ENCODE measurements at regions not wholly inside any gene's neighbourhood (a gene's known extent, or its start where the extent isn't known, plus 50 kb on each side); places are given as distances from the start of the nearest gene placed in this dataset.
"Not testable (repeated sequence)": the region's sequence is repeated elsewhere in the genome, so short reads cannot be mapped to it uniquely, and the experiment has no call there.

DNA sequence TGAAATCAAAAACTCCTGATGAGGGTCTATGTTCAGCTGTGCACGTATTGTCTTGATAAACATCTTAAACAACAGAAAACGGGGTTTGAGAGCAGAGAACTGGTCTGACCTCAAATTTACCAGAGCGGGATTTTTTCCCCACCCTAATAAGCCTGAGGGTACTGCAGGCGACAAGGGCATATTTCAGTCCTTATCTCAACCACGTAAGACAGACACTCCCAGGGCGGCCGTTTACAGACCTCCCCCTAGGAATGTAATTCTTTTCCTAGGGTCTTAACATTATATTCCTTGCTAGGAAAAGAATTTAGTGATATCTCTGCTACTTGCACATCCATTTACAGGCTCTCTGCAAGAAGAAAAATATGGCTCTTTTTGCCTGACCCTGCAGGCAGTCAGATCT, 1546.6 kb downstream of the FAM181B start:
- not testable (repeated sequence) for DNase-seq (ENCODE audit: low read depth)

DNA sequence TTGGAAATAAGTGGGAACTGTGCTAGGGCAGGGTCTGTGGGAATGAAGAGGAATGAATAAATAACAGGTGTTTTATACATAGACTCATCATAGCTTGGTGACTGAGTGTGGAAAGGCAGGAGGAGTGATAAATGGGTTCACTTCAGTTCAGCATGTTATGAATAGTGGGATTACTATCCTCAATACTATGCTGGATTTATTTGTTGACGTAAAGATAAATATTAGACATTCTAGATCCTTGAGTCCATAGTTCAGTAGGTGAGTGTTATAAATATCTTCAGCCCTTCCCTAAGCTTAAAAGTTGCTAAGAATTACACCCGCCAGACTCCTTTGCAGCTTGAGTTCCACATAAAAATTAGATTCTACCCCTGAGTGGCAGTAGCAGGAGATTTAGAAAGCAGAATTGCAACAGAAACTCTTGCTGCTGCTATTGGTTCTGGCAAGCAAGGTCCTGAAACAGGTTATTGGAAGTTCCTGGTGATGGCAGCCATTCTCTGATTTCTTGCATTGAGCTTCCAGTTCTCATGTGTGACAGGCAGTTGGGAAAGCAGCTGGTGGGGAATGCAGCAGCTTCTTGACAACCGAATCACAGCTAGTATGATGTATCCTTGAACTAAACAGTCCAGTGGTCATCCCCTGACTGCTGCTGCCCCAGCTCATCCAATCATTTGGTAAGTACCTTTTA, 1558.9 kb downstream of the FAM181B start:
- no peak for DNase-seq (ENCODE audit: low read depth)

GRCh38 chr11:81165164-81165563, 1568.5 kb downstream of the FAM181B start:
- no peak for DNase-seq (ENCODE audit: low read depth)

DNA sequence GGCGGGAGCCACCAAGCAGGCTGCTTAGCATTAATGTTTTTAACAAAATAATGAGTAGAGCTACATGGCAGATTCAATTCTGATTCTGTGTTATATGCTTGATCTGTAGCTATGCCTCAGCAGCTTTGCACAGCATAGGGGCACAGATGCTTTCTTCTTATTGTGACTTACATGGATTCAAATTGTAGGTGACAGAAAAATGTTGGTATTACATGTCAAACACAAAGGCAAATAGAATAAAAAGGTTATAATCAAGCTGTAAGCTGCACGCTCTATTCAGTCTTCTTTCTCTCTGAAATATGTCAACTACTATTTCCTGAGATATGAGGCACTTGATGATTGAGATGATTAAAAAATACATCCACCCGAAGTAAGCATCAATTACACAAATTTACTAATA, 1573.8 kb downstream of the FAM181B start:
- DNase-seq (ENCODE audit: low read depth) = no peak

DNA sequence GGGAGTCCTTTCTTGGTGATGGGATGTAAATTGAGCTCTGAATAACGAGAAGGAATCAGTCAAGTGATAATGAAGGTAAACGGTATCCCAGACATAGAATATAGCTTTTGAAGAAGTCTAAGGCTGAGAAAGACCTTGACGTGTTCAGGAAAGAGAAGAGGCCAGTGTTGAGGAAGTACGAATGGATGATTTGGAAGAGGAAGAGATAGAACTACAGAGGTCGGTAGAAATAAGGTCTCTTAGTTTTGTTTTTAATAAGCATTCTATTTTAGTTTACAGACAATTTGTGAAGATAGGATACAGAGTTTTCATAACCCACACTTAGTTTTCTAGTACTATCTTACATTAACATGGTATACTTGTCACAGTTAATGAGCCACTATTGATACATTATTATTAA, 1598.1 kb downstream of the FAM181B start:
- no peak for DNase-seq (ENCODE audit: low read depth)

DNA sequence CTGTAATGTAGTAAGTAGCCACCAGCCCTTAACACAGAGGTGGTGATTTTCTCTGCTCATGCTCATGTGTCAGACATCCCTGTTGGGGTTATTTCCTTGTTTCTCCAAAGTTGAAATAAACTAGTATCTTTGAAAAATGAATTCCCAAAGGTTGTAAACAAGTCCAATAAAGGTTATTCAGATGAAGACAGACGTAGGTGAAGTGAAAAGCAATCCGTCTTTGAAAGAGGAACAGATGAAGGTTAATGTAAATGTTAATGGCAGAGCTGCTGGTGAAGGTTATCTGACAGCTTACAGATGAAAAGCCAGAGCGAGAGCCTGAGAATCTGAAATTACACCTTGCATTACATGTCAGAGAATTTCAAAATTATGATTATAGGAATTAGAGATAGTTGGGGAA, 1604.0 kb downstream of the FAM181B start:
- DNase-seq (ENCODE audit: low read depth) = no peak

- DNase-seq (ENCODE audit: low read depth) = no peak
Measured at GRCh38 chr11:81112718-81113117, 1620.9 kb downstream of the FAM181B start.

GRCh38 chr11:81104051-81104450, 1629.6 kb downstream of the FAM181B start:
- DNase-seq (ENCODE audit: low read depth) = no peak

DNA sequence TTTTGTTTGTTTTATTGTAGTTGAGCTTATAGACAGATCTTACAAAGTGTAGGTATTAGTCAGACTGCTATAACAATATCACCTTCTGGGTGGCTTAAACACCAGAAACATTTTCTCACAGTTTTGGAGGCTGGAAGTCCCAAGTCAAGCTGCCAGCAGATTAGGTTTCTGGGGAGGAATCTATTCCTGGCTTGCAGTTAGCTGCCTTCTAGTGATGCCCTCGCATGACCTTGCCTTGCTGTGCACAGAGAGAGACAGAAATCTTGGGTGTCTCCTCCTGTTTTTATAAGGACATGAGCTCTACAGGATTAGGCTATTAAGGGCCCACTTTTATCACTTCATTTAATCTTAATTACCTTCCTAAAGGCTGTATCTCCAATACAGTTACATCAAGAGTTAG, 1635.2 kb downstream of the FAM181B start:
- DNase-seq (ENCODE audit: low read depth) = no peak

DNA sequence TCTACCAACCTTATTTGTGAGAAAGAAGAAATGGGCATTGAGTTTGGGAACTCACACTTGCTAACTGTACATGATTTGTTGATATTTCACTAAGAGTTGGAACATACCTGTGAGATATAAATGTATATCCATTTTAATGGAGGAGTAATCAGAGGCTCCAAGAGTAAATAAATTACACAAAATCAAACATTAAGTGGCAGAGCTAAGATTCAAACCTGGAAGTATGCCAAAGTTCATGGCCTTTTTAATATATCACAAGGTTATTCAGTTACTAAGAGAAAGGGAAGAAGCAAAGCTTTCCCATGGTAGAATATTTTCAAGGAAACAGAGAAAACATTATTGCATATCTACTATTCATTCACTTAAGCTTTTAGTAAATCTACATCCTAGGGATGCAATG, 1641.1 kb downstream of the FAM181B start:
- DNase-seq (ENCODE audit: low read depth) = no peak

- DNase-seq (ENCODE audit: low read depth) = no peak
Measured at GRCh38 chr11:81089242-81089641, 1644.4 kb downstream of the FAM181B start.

DNA sequence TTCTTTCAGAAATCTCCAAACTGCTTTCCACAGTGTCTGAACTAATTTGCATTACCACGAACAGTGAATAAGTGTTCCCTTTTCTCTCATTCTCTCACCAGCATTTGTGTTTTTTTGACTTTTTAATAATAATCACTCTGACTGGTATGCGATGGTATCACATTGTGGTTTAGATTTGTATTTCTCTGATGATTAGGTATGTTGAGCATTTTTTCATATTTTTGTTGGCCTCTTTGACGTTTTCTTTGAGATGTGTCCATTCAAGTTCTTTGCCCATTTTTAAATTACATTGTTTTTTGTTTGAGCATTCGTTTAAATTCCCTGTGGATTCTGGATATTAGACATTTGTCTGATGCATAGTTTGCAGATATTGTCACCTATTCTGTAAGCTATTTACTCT, 1639.6 kb upstream of the TENM4 start:
- no peak for DNase-seq (ENCODE audit: low read depth)

GRCh38 chr11:81072273-81072672, 1631.4 kb upstream of the TENM4 start:
- no peak for DNase-seq (ENCODE audit: low read depth)

DNA sequence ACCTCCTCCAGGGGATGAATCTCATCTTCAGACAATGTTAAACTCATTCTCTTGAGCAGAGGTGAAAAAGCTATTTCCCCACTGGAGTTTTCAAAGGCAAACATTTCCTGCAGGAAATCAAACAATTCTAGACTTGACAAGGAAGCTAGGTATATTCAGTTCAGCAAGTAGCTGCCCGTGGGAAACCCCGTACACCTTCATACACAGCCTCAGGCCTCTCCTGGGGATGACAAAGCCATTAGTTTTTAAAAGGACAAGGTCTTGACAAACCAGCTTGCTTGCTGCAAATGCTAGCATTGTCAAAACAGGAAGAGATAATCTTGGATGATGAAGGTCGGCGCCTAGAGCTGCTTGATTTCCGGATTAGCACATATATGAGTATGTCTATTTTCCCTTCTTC, 1630.8 kb upstream of the TENM4 start:
- no peak for DNase-seq (ENCODE audit: low read depth)

- DNase-seq (ENCODE audit: low read depth) = no peak
Measured at GRCh38 chr11:81070948-81071347, 1630.1 kb upstream of the TENM4 start.

- no peak for DNase-seq (ENCODE audit: low read depth)
Measured at GRCh38 chr11:81059356-81059755, 1618.5 kb upstream of the TENM4 start.

GRCh38 chr11:81052344-81053158, 1611.7 kb upstream of the TENM4 start:
- DNase-seq (ENCODE audit: low read depth) = no peak

- no peak for DNase-seq (ENCODE audit: low read depth)
Measured at GRCh38 chr11:81039916-81040524, 1599.2 kb upstream of the TENM4 start.

DNA sequence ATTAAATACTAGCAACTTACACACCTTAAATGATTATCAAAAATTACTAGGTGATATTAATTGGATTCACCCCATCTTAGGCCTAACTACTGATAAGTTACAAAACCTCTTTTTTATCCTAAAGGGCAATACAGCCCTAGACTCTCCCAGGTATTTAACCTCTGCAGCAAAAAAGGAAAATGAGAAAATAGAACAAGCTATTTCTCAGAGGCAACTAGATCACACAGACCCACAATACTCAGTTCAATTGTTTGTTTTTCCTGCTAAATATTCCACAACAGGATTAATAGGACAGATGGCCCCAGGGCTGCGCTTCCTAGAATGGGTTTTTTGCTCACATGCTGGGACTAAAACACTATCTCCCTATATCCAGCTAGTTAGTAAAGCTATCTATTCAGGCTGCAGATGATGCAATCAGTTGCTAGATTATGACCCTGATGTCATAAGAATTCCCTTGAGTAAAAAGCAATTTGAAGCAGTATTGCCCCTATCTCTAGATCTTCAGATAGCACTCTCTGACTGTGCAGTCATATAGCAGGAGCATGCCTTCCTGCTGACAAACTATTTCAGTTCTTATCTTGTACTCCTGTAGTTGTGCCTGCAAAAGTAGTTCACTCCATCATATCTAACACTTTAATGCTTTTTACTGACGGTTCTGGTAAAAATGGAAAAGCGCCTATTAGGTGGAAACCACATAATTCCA, 1595.5 kb upstream of the TENM4 start:
- DNase-seq (ENCODE audit: low read depth) = no peak

DNA sequence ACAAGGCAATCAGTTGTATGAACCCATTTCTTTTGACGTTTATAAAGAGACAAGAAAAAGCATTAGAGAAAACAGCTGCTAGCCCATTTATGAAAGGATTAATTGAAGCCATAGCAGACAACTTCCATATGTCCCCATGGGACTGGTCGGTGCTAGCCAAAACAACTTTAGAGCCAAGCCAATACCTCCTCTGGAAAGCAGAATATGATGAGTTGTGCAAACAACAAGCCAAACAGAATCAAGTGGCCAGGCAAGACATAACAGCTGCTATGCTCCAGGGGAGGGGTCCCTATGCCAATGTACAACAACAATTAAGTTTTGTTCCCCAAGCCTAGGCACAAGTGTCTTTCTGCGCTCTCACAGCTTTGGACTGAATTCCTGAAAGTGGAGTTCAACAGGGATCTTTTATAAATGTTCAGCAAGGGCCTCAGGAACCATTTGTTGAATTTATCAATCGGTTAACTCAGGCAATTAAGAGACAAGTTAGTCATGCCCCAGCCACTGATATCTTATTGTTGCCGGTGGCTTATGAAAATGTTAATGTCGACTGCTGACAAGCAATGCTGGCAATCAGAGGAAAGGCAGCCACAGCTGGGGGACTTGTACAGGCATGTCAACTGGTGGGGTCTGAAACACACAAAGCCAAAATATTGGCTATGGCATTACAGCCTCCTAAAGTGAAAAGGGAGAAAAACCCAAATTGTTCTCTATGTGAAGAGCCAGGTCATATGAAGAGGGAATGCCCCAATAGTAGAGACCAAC, 1593.1 kb upstream of the TENM4 start:
- no peak for DNase-seq (ENCODE audit: low read depth)

DNA sequence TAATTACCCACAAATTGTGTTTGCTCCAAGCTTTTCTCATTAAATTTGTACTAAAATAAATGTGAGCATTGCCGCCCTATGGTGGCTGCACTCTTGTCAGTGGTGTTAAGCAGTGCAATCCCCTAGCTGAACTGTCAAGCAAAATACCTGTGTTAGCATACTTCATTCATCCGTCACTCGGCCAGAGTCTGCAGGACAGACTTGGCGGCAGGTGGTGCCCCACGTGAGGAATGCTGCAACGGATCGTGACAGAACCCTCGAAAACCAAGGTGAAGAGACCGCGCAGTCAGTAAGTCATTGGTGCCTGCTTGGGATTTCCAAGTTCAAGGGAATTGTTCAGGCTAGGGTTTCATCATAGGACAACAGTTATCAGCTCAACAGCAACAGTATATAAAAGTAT, 1592.1 kb upstream of the TENM4 start:
- no peak for DNase-seq (ENCODE audit: low read depth)

DNA sequence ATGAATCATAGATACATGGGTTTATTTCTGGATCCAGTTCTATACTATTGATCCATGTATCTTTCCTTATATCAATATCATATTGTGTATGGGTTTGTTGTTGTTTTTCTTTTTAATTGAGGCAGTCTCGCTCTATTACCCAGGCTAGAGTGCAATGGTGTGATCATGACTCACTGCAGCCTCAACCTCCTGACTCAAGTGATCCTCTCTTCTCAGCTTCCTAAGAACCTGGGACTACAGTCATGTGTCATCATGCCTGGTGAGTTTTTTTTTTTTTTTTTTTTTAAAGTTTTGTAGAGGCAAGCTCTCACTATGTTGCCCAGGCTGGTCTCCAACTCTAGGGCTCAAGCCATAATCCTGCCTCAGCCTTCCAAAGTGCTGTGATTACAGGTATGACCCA, 1589.4 kb upstream of the TENM4 start:
- no peak for DNase-seq (ENCODE audit: low read depth)
